Endothelial cell of umbilical vein (primary cell): ENCODE measurements at regions not wholly inside any gene's neighbourhood (a gene's known extent, or its start where the extent isn't known, plus 50 kb on each side); places are given as distances from the start of the nearest gene placed in this dataset.

ENCODE experiments used
- BruUV-seq: library from RNA; stranded (reverse); fragments of 400-500 nt; replicated peaks from 2 replicates; lab custom pipeline; 2021; lab: Mats Ljungman, UMichigan
- CTCF ChIA-PET: fragments of 300-600, 350-600 bp; sonication (Branson Sonifier 250); formaldehyde crosslinking; loops from one replicate; lab custom pipeline; 2021; ENCODE audit warnings: antibody characterized with exemption, inconsistent platforms; lab: Charles Lee
- POLR2A ChIA-PET: fragments of 300-600, 350-600 bp; sonication (Branson Sonifier 250); formaldehyde crosslinking; loops from one replicate; lab custom pipeline; 2021; ENCODE audit warnings: antibody characterized with exemption, inconsistent platforms; lab: Charles Lee
- DNase-seq: peaks from one replicate; pipeline ENCODE4 v3.0.0-alpha.2; 2011; ENCODE audit warnings: low read depth, low spot score
- FAIRE-seq: peaks from 2 replicates; lab custom pipeline; 2011; peaks lifted over from hg19 to GRCh38; lab: Jason Lieb, UNC
- H2AFZ ChIP-seq: 2 replicates; pipeline ENCODE4 v1.6.0; 2012; ENCODE audit warnings: low read depth, low read length, control low read depth, inconsistent platforms
- H3K27ac ChIP-seq: 2 replicates; pipeline ENCODE4 v1.5.1; 2011; ENCODE audit warnings: low read depth, mild to moderate bottlenecking, control low read depth, low read length, moderate library complexity; ENCODE audit not compliant: insufficient read depth
- H3K27me3 ChIP-seq, 2 experiments: 2 replicates each; pipeline versions ENCODE4 v1.6.0 to v1.6.1; 2011; ENCODE audit warnings: low read length in 2 of 2, mixed read lengths in 1 of 2; ENCODE audit not compliant: control insufficient read depth in 2 of 2, insufficient read depth in 2 of 2
- H3K36me3 ChIP-seq, 2 experiments: 2 replicates in 1 of 2; 3 replicates in 1 of 2; pipeline ENCODE4 v1.5.1; 2011; ENCODE audit warnings: low read length in 2 of 2, mild to moderate bottlenecking in 1 of 2, moderate library complexity in 1 of 2; ENCODE audit not compliant: control insufficient read depth in 2 of 2, insufficient read depth in 2 of 2; ENCODE audit errors: extremely low read depth in 1 of 2
- H3K4me1 ChIP-seq: 3 replicates; pipeline ENCODE4 v1.5.1; 2011; ENCODE audit warnings: mild to moderate bottlenecking, low read length; ENCODE audit not compliant: control insufficient read depth, insufficient read depth; ENCODE audit errors: extremely low read depth
- H3K4me2 ChIP-seq: 2 replicates; pipeline ENCODE4 v1.6.1; 2011; ENCODE audit warnings: low read length, control low read depth, mixed read lengths; ENCODE audit not compliant: insufficient read depth
- H3K4me3 ChIP-seq, 3 experiments: fragments of 200-600 bp in 1 of 3; sonication (generic), shearing (Covaris generic) in 1 of 3; replicated peaks in 1 of 3; 2 replicates each; pipeline ENCODE4 v1.5.1; 2011 to 2016; ENCODE audit warnings: control low read depth in 3 of 3, low read length in 3 of 3, mild to moderate bottlenecking in 2 of 3, inconsistent platforms in 1 of 3, low read depth in 1 of 3, moderate library complexity in 1 of 3; ENCODE audit not compliant: insufficient read depth in 1 of 3
- H3K79me2 ChIP-seq: 2 replicates; pipeline ENCODE4 v1.6.0; 2012; ENCODE audit warnings: low read length, inconsistent platforms; ENCODE audit not compliant: control insufficient read depth, insufficient read depth
- H3K9ac ChIP-seq: replicated peaks from 2 replicates; pipeline ENCODE3; 2011; ENCODE audit warnings: low read length, control low read depth; ENCODE audit not compliant: insufficient read depth; ENCODE audit errors: extremely low read depth
- H3K9me1 ChIP-seq: replicated peaks from 3 replicates; pipeline ENCODE4 v1.6.0; 2011; ENCODE audit warnings: mild to moderate bottlenecking, low read length; ENCODE audit not compliant: control insufficient read depth, insufficient read depth; ENCODE audit errors: extremely low read depth
- H3K9me3 ChIP-seq: replicated peaks from 2 replicates; pipeline ENCODE4 v1.5.1; 2012; ENCODE audit warnings: low read length, inconsistent platforms; ENCODE audit not compliant: control insufficient read depth, insufficient read depth
- H4K20me1 ChIP-seq: replicated peaks from 2 replicates; pipeline ENCODE3; 2011; ENCODE audit warnings: mild to moderate bottlenecking, low read length; ENCODE audit not compliant: control insufficient read depth, insufficient read depth; ENCODE audit errors: extremely low read depth
- CTCF ChIP-seq, 2 donors: IDR thresholded peaks; 1 replicate in 1 of 2; 2 replicates in 1 of 2; pipeline ENCODE4 v1.5.1; 2011; ENCODE audit warnings: low read length in 2 of 2, mild to moderate bottlenecking in 2 of 2, moderate library complexity in 2 of 2, control low read depth in 1 of 2, inconsistent platforms in 1 of 2, low read depth in 1 of 2; ENCODE audit not compliant: insufficient read depth in 1 of 2; ENCODE audit errors: extremely low read depth in 1 of 2
- FOS ChIP-seq: IDR thresholded peaks from 2 replicates; pipeline ENCODE4 v1.6.1; 2011; ENCODE audit warnings: mild to moderate bottlenecking, low read length, moderate library complexity, borderline replicate concordance; ENCODE audit not compliant: insufficient read depth
- GATA2 ChIP-seq: IDR thresholded peaks from 2 replicates; pipeline ENCODE4 v1.7.0; 2011; ENCODE audit warnings: low read depth, mild to moderate bottlenecking, moderate library complexity, mixed read lengths, low read length; ENCODE audit not compliant: insufficient read length, insufficient read depth
- MAX ChIP-seq: IDR thresholded peaks from 2 replicates; pipeline ENCODE4 v1.6.1; 2011; ENCODE audit not compliant: insufficient read depth, insufficient read length
- MYC ChIP-seq: IDR thresholded peaks from one replicate; pipeline ENCODE4 v1.6.1; 2011; ENCODE audit warnings: mild to moderate bottlenecking, low read depth, low read length
- POLR2A ChIP-seq: IDR thresholded peaks from 2 replicates; pipeline ENCODE4 v1.6.1; 2012; ENCODE audit warnings: low read depth, mild to moderate bottlenecking, control low read depth, low read length
- dilution Hi-C: fragments of 300-500 bp; cut with MboI; formaldehyde crosslinking; loops from one replicate; pipeline ENCODE4 v1.15.0; 2019; ENCODE audit warnings: low sequenced_read_pairs; ENCODE audit not compliant: extremely low pct_ligation_motif_present
- intact Hi-C: fragments of 100-400 bp; cut with micrococcal nuclease; formaldehyde crosslinking; loops from one replicate; pipeline ENCODE4 v1.10.0; 2022

GRCh38 chr3:53957831-53958230, 66.2 kb upstream of the SELENOK start:
- BruUV-seq: no TSS peak
- no peak overlapping the region for H2AFZ ChIP-seq

GRCh38 chr3:53956586-53956985, 64.9 kb upstream of the SELENOK start:
- no peaks in the 10 kb centered on the region for H3K9me3 ChIP-seq
- ChIA-PET CTCF (no interaction called here), POLR2A (no interaction called here)
- BruUV-seq: no TSS peak
- H3K9ac ChIP-seq: no peak overlapping the region
- H3K36me3 ChIP-seq: no peaks in the 10 kb centered on the region
- H4K20me1 ChIP-seq: no peaks in the 10 kb centered on the region
- no peak overlapping the region for H3K27ac ChIP-seq
- no peak for DNase-seq
- H3K4me3 ChIP-seq: no peak overlapping the region
- no peaks in the 10 kb centered on the region for H3K4me1 ChIP-seq
- H2AFZ ChIP-seq: no peak overlapping the region
- TF ChIP-seq GATA2 (no peak), CTCF (IDR thresholded peaks at IDR 0.05; ENCODE audit: extremely low read depth in 1 of 2, insufficient read depth in 1 of 2, low read depth in 1 of 2, low read length in 2 of 2) (no peak), MAX (no peak), FOS (no peak), POLR2A (no peak)
- dilution Hi-C loops: no loop called here
- no peaks in the 10 kb centered on the region for H3K9me1 ChIP-seq
- FAIRE-seq: no peak
- no peaks in the 10 kb centered on the region for H3K79me2 ChIP-seq
- intact Hi-C loops: no loop called here
- H3K4me2 ChIP-seq: no peak overlapping the region
- no peaks in the 10 kb centered on the region for H3K27me3 ChIP-seq

More at GRCh38 chr3:53957831-53958230, 66.2 kb upstream of the SELENOK start:
- POLR2A ChIA-PET: no interaction called here
- dilution Hi-C loops: no loop called here
- Histone ChIP-seq H3K4me2 (no peak overlapping the region), H3K27ac (no peak overlapping the region), H3K27me3 (no peaks in the 10 kb centered on the region), H3K9me3 (no peaks in the 10 kb centered on the region), H4K20me1 (no peaks in the 10 kb centered on the region), H3K9me1 (no peaks in the 10 kb centered on the region), H3K4me3 (no peak overlapping the region), H3K79me2 (no peaks in the 10 kb centered on the region), H3K9ac (no peak overlapping the region), H3K4me1 (no peaks in the 10 kb centered on the region), H3K36me3 (no peaks in the 10 kb centered on the region)
- TF ChIP-seq FOS (no peak), POLR2A (no peak), MYC (no peak)
- FAIRE-seq: no peak
- intact Hi-C loops: no loop called here
- no peak for DNase-seq
- CTCF ChIA-PET: no interaction called here
